ENCODE measurements at regions not wholly inside any gene's neighbourhood (a gene's known extent, or its start where the extent isn't known, plus 50 kb on each side); places are given as distances from the start of the nearest gene placed in this dataset.

- TF ChIP-seq CTCF (IDR thresholded peaks at IDR 0.05), result no peak
- no peak for TF ChIP-seq POLR2AphosphoS5 (IDR thresholded peaks at IDR 0.05)
- TF ChIP-seq POLR2A (IDR thresholded peaks at IDR 0.05), result no peak
- no peak for TF ChIP-seq EP300 (IDR thresholded peaks at IDR 0.05)
Observed at GRCh38 chr12:22969521-22969920, 344.6 kb downstream of the ETNK1 start.
